HCT116 (cell line): ENCODE measurements at regions not wholly inside any gene's neighbourhood (a gene's known extent, or its start where the extent isn't known, plus 50 kb on each side); places are given as distances from the start of the nearest gene placed in this dataset.

Experiments used
- ATAC-seq: fragments of 200-7000 bp; cut with Tn5 transposase; 2 replicates; pipeline ENCODE4 v1.9.1; 2020; ENCODE audit warnings: mild to moderate bottlenecking, moderate library complexity
- BruUV-seq: library from RNA; stranded (reverse); fragments of 400-500 nt; replicated peaks from 2 replicates; lab custom pipeline; 2021; lab: Mats Ljungman, UMichigan
- CTCF ChIA-PET: fragments of 300-600 bp; sonication (Branson Sonifier 250); formaldehyde crosslinking; loops from one replicate; lab custom pipeline; 2021; ENCODE audit warnings: antibody characterized with exemption; lab: Charles Lee
- POLR2A ChIA-PET: fragments of 300-600, 350-600 bp; sonication (Branson Sonifier 250); formaldehyde crosslinking; loops from one replicate; lab custom pipeline; 2021; ENCODE audit warnings: antibody characterized with exemption; lab: Charles Lee
- RAD21 ChIA-PET, 2 experiments: fragments of 300-600 bp; sonication (Branson Sonifier 250); formaldehyde crosslinking; loops; one replicate each; lab custom pipeline; 2023; ENCODE audit warnings: low total read pairs in 2 of 2; ENCODE audit not compliant: uncharacterized antibody in 2 of 2, unreplicated experiment in 2 of 2, low non-redundant PET in 1 of 2; lab: Charles Lee
- DNase-seq: peaks from one replicate; pipeline ENCODE4 v3.0.0-alpha.2; 2010; ENCODE audit warnings: low read depth, low spot score
- H2AFZ ChIP-seq: fragments of 200-600 bp; shearing (Covaris generic), sonication (generic); 2 replicates; pipeline ENCODE4 v1.6.1; 2017; ENCODE audit warnings: low read depth, mixed run types, mixed read lengths, antibody characterized with exemption, low read length; ENCODE audit not compliant: poor library complexity, severe bottlenecking
- H3K27ac ChIP-seq: 2 replicates; pipeline ENCODE4 v1.5.1; 2012; ENCODE audit warnings: low read depth, low read length
- H3K27me3 ChIP-seq: fragments of 200-600 bp; sonication (generic); 2 replicates; pipeline ENCODE4 v1.6.1; 2016; ENCODE audit warnings: mixed run types, low read length, mixed read lengths; ENCODE audit not compliant: insufficient read depth
- H3K36me3 ChIP-seq, 2 experiments: fragments of 200-500 bp in 1 of 2; fragments of 200-600 bp in 1 of 2; sonication (Bioruptor generic) in 1 of 2; sonication (generic) in 1 of 2; 2 replicates each; pipeline versions ENCODE4 v1.5.1 to v1.6.1; 2014 to 2016; ENCODE audit warnings: low read length in 2 of 2, inconsistent platforms in 1 of 2, mixed read lengths in 1 of 2, mixed run types in 1 of 2; ENCODE audit not compliant: insufficient read depth in 2 of 2, control insufficient read depth in 1 of 2
- H3K4me1 ChIP-seq, 2 experiments: fragments of 200-600 bp in 1 of 2; sonication (generic) in 1 of 2; 2 replicates each; pipeline versions ENCODE4 v1.5.1 to v1.6.1; 2012 to 2017; ENCODE audit warnings: low read length in 2 of 2, inconsistent platforms in 1 of 2, mild to moderate bottlenecking in 1 of 2, mixed read lengths in 1 of 2, mixed run types in 1 of 2, moderate library complexity in 1 of 2; ENCODE audit not compliant: insufficient read depth in 2 of 2, control insufficient read depth in 1 of 2
- H3K4me2 ChIP-seq: fragments of 200-600 bp; sonication (generic); 2 replicates; pipeline ENCODE4 v1.6.1; 2017; ENCODE audit warnings: mixed run types, low read length, mixed read lengths
- H3K4me3 ChIP-seq, 2 experiments: fragments of 200-600 bp in 1 of 2; sonication (generic) in 1 of 2; replicated peaks in 1 of 2; 2 replicates each; pipeline ENCODE4 v1.5.1; 2011 to 2016; ENCODE audit warnings: low read length in 2 of 2, control low read depth in 1 of 2, low read depth in 1 of 2, mild to moderate bottlenecking in 1 of 2, mixed read lengths in 1 of 2, mixed run types in 1 of 2
- H3K79me2 ChIP-seq: fragments of 200-600 bp; sonication (generic); 2 replicates; pipeline ENCODE4 v1.6.1; 2017; ENCODE audit warnings: mild to moderate bottlenecking, mixed run types, low read length, moderate library complexity, mixed read lengths; ENCODE audit not compliant: insufficient read depth
- H3K9ac ChIP-seq: fragments of 200-600 bp; sonication (generic); 2 replicates; pipeline ENCODE4 v1.6.1; 2016; ENCODE audit warnings: low read length, mixed read lengths
- H3K9me2 ChIP-seq: fragments of 200-600 bp; sonication (generic), shearing (Covaris generic); 2 replicates; pipeline ENCODE4 v1.6.1; 2017; ENCODE audit warnings: mixed run types, mild to moderate bottlenecking, moderate library complexity; ENCODE audit not compliant: insufficient read depth
- H3K9me3 ChIP-seq, 2 experiments: fragments of 200-500 bp in 1 of 2; fragments of 200-600 bp in 1 of 2; sonication (Bioruptor generic) in 1 of 2; sonication (generic) in 1 of 2; 2 replicates each; pipeline ENCODE4 v1.6.1; 2014 to 2017; ENCODE audit warnings: low read length in 2 of 2, mixed read lengths in 2 of 2, inconsistent platforms in 1 of 2, low read depth in 1 of 2, mild to moderate bottlenecking in 1 of 2, mixed run types in 1 of 2, moderate library complexity in 1 of 2; ENCODE audit not compliant: control insufficient read depth in 1 of 2, insufficient read depth in 1 of 2
- H4K20me1 ChIP-seq: fragments of 200-600 bp; sonication (generic), shearing (Covaris generic); 2 replicates; pipeline ENCODE4 v1.6.1; 2017; ENCODE audit warnings: mixed run types, mild to moderate bottlenecking, moderate library complexity; ENCODE audit not compliant: insufficient read depth
- CBX3 ChIP-seq: IDR thresholded peaks from 2 replicates; pipeline ENCODE4 v1.6.1; 2012; ENCODE audit warnings: low read depth
- EZH2phosphoT487 ChIP-seq: fragments of 200-600 bp; IDR thresholded peaks from 2 replicates; pipeline ENCODE4 v1.6.1; 2018; ENCODE audit warnings: antibody characterized with exemption, borderline replicate concordance
- JUND ChIP-seq: IDR thresholded peaks from 2 replicates; pipeline ENCODE4 v1.6.1; 2012
- MAX ChIP-seq: IDR thresholded peaks from 2 replicates; pipeline ENCODE4 v1.6.1; 2012
- SIN3A ChIP-seq: IDR thresholded peaks from 2 replicates; pipeline ENCODE4 v1.6.1; 2012; ENCODE audit warnings: low read depth
- SP1 ChIP-seq: IDR thresholded peaks from 2 replicates; pipeline ENCODE4 v1.6.1; 2012; ENCODE audit warnings: low read depth
- TCF7L2 ChIP-seq: IDR thresholded peaks from 2 replicates; pipeline ENCODE4 v1.7.0; 2011; ENCODE audit warnings: borderline replicate concordance, inconsistent platforms; ENCODE audit not compliant: insufficient read depth, insufficient read length; ENCODE audit errors: extremely low read depth
- ZFX ChIP-seq: fragments of 450-650 bp; IDR thresholded peaks from 2 replicates; pipeline ENCODE4 v1.6.1; 2017
- intact Hi-C: fragments of 100-400 bp; cut with micrococcal nuclease; formaldehyde crosslinking; loops from 2 replicates; pipeline ENCODE4 v1.10.0; 2022
- TF ChIP-seq, protein P1 (sequence below), 3 experiments: fragments of 200-600 bp in 1 of 3; sonication (generic) in 1 of 3; IDR thresholded peaks in 2 of 3; conservative IDR thresholded peaks in 1 of 3; 2 replicates each; pipeline ENCODE4 v1.5.1; 2012 to 2017; ENCODE audit warnings: low read depth in 2 of 3, low read length in 2 of 3, antibody characterized with exemption in 1 of 3, borderline replicate concordance in 1 of 3, control low read depth in 1 of 3, mild to moderate bottlenecking in 1 of 3, mixed read lengths in 1 of 3, mixed run types in 1 of 3, moderate library complexity in 1 of 3; ENCODE audit not compliant: insufficient read depth in 1 of 3

DNA sequence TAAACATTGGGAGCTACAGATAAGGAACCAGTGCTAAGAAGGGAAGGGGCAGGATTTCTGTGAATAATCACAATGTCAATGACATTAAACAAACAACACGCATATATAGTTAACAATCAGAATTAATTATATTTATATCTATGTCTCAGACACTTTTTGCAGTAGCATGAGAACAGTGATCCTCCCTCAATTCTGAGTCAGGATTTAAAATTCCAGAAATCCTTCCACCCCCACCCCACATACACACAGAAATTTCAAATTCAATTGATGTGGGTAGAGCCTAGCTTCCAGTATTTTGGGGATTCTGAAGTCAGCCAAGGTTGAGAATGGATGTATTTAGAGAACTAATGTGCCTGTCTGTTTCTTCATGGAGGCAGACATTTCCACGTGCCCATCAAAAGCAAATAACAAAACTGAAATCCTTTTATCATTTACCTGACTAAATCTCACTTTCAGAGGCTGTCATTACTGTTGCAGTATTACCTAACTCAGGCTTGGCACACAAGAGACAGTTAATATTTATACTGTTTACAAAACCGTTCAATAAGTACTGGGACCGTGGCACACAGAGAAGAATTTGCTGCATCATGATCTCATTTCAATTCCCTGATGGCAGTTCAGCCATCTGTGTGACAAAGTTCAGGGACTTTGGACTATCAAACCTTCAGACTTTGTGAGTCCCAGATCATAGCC lies 116.6 kb upstream of the PALS2 start:
- intact Hi-C loops = no loop called here
- Histone ChIP-seq H3K4me1 (no peaks in the 10 kb centered on the region), H3K79me2 (no peaks in the 10 kb centered on the region), H3K4me3 (no peak overlapping the region), H3K27ac (no peak overlapping the region), H3K9me2 (no peaks in the 10 kb centered on the region), H3K36me3 (no peaks in the 10 kb centered on the region), H3K4me2 (no peak overlapping the region), H4K20me1 (no peaks in the 10 kb centered on the region), H2AFZ (no peak overlapping the region), H3K9me3 (no peaks in the 10 kb centered on the region), H3K27me3 (peaks cover 14% of the 10 kb centered on the region; the same call in 1 of the 2 replicates), H3K9ac (no peak overlapping the region)
- CTCF ChIA-PET = no interaction called here
- POLR2A ChIA-PET = no interaction called here
- BruUV-seq = no TSS peak
- RAD21 ChIA-PET = no interaction called here
- ATAC-seq = no peak
- TF ChIP-seq EZH2phosphoT487 = no peak
- no peak for TF ChIP-seq TCF7L2
- TF ChIP-seq SIN3A = no peak
- TF ChIP-seq, protein P1, sequence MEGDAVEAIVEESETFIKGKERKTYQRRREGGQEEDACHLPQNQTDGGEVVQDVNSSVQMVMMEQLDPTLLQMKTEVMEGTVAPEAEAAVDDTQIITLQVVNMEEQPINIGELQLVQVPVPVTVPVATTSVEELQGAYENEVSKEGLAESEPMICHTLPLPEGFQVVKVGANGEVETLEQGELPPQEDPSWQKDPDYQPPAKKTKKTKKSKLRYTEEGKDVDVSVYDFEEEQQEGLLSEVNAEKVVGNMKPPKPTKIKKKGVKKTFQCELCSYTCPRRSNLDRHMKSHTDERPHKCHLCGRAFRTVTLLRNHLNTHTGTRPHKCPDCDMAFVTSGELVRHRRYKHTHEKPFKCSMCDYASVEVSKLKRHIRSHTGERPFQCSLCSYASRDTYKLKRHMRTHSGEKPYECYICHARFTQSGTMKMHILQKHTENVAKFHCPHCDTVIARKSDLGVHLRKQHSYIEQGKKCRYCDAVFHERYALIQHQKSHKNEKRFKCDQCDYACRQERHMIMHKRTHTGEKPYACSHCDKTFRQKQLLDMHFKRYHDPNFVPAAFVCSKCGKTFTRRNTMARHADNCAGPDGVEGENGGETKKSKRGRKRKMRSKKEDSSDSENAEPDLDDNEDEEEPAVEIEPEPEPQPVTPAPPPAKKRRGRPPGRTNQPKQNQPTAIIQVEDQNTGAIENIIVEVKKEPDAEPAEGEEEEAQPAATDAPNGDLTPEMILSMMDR (IDR thresholded peaks at IDR 0.05 in 2 of 3, conservative IDR thresholded peaks at IDR 0.05 in 1 of 3; ENCODE audit: borderline replicate concordance in 1 of 3, insufficient read depth in 1 of 3, low read depth in 2 of 3, low read length in 2 of 3) = no peak
- no peak for TF ChIP-seq CBX3
- TF ChIP-seq MAX = no peak
- TF ChIP-seq ZFX = no peak
- TF ChIP-seq JUND = no peak
- TF ChIP-seq SP1 = no peak
- DNase-seq = no peak
